PC-3 (cell line): ENCODE measurements at regions not wholly inside any gene's neighbourhood (a gene's known extent, or its start where the extent isn't known, plus 50 kb on each side); places are given as distances from the start of the nearest gene placed in this dataset.

Source experiments
- EZH2 ChIP-seq: fragments of 300-600 bp; sonication (generic); IDR thresholded peaks from one replicate; pipeline ENCODE4 v1.6.1; 2017; ENCODE audit warnings: antibody characterized with exemption, mild to moderate bottlenecking, low read length; ENCODE audit not compliant: unreplicated experiment
- EZH2phosphoT487 ChIP-seq: fragments of 300-600 bp; sonication (generic); IDR thresholded peaks from 2 replicates; pipeline ENCODE4 v1.6.1; 2018; ENCODE audit warnings: mild to moderate bottlenecking, antibody characterized with exemption, low read length, borderline replicate concordance
- TF ChIP-seq, protein P1 (sequence below): fragments of 300-600 bp; sonication (generic); conservative IDR thresholded peaks from 2 replicates; pipeline ENCODE4 v1.5.1; 2017; ENCODE audit warnings: antibody characterized with exemption, low read depth, mild to moderate bottlenecking, low read length

- TF ChIP-seq, protein P1, sequence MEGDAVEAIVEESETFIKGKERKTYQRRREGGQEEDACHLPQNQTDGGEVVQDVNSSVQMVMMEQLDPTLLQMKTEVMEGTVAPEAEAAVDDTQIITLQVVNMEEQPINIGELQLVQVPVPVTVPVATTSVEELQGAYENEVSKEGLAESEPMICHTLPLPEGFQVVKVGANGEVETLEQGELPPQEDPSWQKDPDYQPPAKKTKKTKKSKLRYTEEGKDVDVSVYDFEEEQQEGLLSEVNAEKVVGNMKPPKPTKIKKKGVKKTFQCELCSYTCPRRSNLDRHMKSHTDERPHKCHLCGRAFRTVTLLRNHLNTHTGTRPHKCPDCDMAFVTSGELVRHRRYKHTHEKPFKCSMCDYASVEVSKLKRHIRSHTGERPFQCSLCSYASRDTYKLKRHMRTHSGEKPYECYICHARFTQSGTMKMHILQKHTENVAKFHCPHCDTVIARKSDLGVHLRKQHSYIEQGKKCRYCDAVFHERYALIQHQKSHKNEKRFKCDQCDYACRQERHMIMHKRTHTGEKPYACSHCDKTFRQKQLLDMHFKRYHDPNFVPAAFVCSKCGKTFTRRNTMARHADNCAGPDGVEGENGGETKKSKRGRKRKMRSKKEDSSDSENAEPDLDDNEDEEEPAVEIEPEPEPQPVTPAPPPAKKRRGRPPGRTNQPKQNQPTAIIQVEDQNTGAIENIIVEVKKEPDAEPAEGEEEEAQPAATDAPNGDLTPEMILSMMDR = no peak
- no peak for TF ChIP-seq EZH2
- no peak for TF ChIP-seq EZH2phosphoT487
Measured at GRCh38 chr5:9686216-9686615, 56.1 kb upstream of the TAS2R1 start.
